Osteoblast (primary cell): ENCODE measurements at regions not wholly inside any gene's neighbourhood (a gene's known extent, or its start where the extent isn't known, plus 50 kb on each side); places are given as distances from the start of the nearest gene placed in this dataset.

ENCODE experiments used
- DNase-seq: peaks from one replicate; pipeline ENCODE4 v3.0.0; 2011; ENCODE audit warnings: low spot score, mixed read lengths; ENCODE audit not compliant: insufficient read length; ENCODE audit errors: missing footprints
- H2AFZ ChIP-seq: 2 replicates; pipeline ENCODE4 v1.6.0; 2011; ENCODE audit warnings: mild to moderate bottlenecking, low read length
- H3K27ac ChIP-seq: 2 replicates; pipeline ENCODE4 v1.5.1; 2011; ENCODE audit warnings: mild to moderate bottlenecking, low read depth, low read length, moderate library complexity
- H3K27me3 ChIP-seq: 2 replicates; pipeline ENCODE4 v1.6.0; 2012; ENCODE audit warnings: mild to moderate bottlenecking, control low read depth, inconsistent platforms, low read length, moderate library complexity; ENCODE audit not compliant: insufficient read depth
- H3K36me3 ChIP-seq: 2 replicates; pipeline ENCODE4 v1.5.1; 2011; ENCODE audit warnings: mild to moderate bottlenecking, low read length, control low read depth, moderate library complexity; ENCODE audit not compliant: insufficient read depth
- H3K4me1 ChIP-seq: 2 replicates; pipeline ENCODE4 v1.5.1; 2011; ENCODE audit warnings: mild to moderate bottlenecking, low read length, control low read depth, moderate library complexity; ENCODE audit not compliant: insufficient read depth
- H3K4me2 ChIP-seq: 2 replicates; pipeline ENCODE4 v1.6.0; 2011; ENCODE audit warnings: mild to moderate bottlenecking, low read length; ENCODE audit not compliant: insufficient read depth
- H3K4me3 ChIP-seq: fragments of 200-600 bp; sonication (generic); 3 replicates; pipeline ENCODE4 v1.5.1; 2012; ENCODE audit warnings: mild to moderate bottlenecking, low read length, inconsistent platforms; ENCODE audit not compliant: insufficient read depth
- H3K79me2 ChIP-seq: 2 replicates; pipeline ENCODE4 v1.6.0; 2012; ENCODE audit warnings: mild to moderate bottlenecking, low read length, control low read depth, inconsistent platforms; ENCODE audit not compliant: insufficient read depth
- H3K9me3 ChIP-seq: 2 replicates; pipeline ENCODE4 v1.5.1; 2011; ENCODE audit warnings: low read depth, low read length, control low read depth
- H4K20me1 ChIP-seq: 2 replicates; pipeline ENCODE4 v1.6.0; 2012; ENCODE audit warnings: mild to moderate bottlenecking, low read length, control low read depth; ENCODE audit not compliant: insufficient read depth
- CTCF ChIP-seq: IDR thresholded peaks from 2 replicates; pipeline ENCODE4 v1.5.1; 2011; ENCODE audit warnings: mild to moderate bottlenecking, low read depth, low read length, moderate library complexity; ENCODE audit errors: extremely low read depth

- TF ChIP-seq CTCF, result no peak
- Histone ChIP-seq H3K4me1 (no peaks in the 10 kb centered on the region), H3K4me2 (no peak overlapping the region), H2AFZ (no peak overlapping the region), H3K27me3 (no peaks in the 10 kb centered on the region), H3K4me3 (no peak overlapping the region), H3K27ac (no peak overlapping the region), H4K20me1 (no peaks in the 10 kb centered on the region), H3K36me3 (no peaks in the 10 kb centered on the region), H3K9me3 (no peaks in the 10 kb centered on the region), H3K79me2 (no peaks in the 10 kb centered on the region)
- no peak for DNase-seq
Observed at GRCh38 chr10:61543831-61544230, 90.7 kb upstream of the TMEM26 start.

- TF ChIP-seq CTCF, result no peak
- H3K36me3 ChIP-seq, result no peaks in the 10 kb centered on the region
Observed at GRCh38 chr10:61542596-61542995, 89.4 kb upstream of the TMEM26 start.

GRCh38 chr10:61541960-61542359 is 88.8 kb upstream of the TMEM26 start:
- H3K79me2 ChIP-seq, result no peaks in the 10 kb centered on the region
- no peaks in the 10 kb centered on the region for H3K4me1 ChIP-seq
- H3K4me3 ChIP-seq, result no peak overlapping the region
- H3K4me2 ChIP-seq, result no peak overlapping the region
- DNase-seq, result no peak
- H4K20me1 ChIP-seq, result no peaks in the 10 kb centered on the region
- no peak overlapping the region for H2AFZ ChIP-seq
- H3K9me3 ChIP-seq, result no peaks in the 10 kb centered on the region
- TF ChIP-seq CTCF, result no peak
- H3K36me3 ChIP-seq, result no peaks in the 10 kb centered on the region
- no peak overlapping the region for H3K27ac ChIP-seq
- H3K27me3 ChIP-seq, result no peaks in the 10 kb centered on the region

More at GRCh38 chr10:61542596-61542995, 89.4 kb upstream of the TMEM26 start:
- Histone ChIP-seq H3K27me3 (no peaks in the 10 kb centered on the region), H3K9me3 (no peaks in the 10 kb centered on the region), H3K79me2 (no peaks in the 10 kb centered on the region), H3K27ac (no peak overlapping the region), H3K4me1 (no peaks in the 10 kb centered on the region), H3K4me3 (no peak overlapping the region), H2AFZ (no peak overlapping the region), H3K4me2 (no peak overlapping the region), H4K20me1 (no peaks in the 10 kb centered on the region)
- DNase-seq, result no peak

- no peak overlapping the region for H3K4me2 ChIP-seq
- no peaks in the 10 kb centered on the region for H3K36me3 ChIP-seq
- no peak overlapping the region for H3K4me3 ChIP-seq
- H3K4me1 ChIP-seq, result no peaks in the 10 kb centered on the region
- TF ChIP-seq CTCF, result no peak
- H3K79me2 ChIP-seq, result no peaks in the 10 kb centered on the region
- no peaks in the 10 kb centered on the region for H4K20me1 ChIP-seq
- no peak for DNase-seq
- H3K27me3 ChIP-seq, result no peaks in the 10 kb centered on the region
- no peak overlapping the region for H2AFZ ChIP-seq
- no peak overlapping the region for H3K27ac ChIP-seq
- H3K9me3 ChIP-seq, result no peaks in the 10 kb centered on the region
Observed at GRCh38 chr10:61539876-61540275, 86.7 kb upstream of the TMEM26 start.
